Calu3 (cell line): ENCODE measurements at regions not wholly inside any gene's neighbourhood (a gene's known extent, or its start where the extent isn't known, plus 50 kb on each side); places are given as distances from the start of the nearest gene placed in this dataset.

Experiments used
- BruUV-seq: library from RNA; stranded (reverse); fragments of 400-500 nt; replicated peaks from 2 replicates; lab custom pipeline; 2021; lab: Mats Ljungman, UMichigan
- CTCF ChIA-PET: fragments of 300-600 bp; sonication (Branson Sonifier 250); formaldehyde crosslinking; loops from one replicate; lab custom pipeline; 2022; ENCODE audit warnings: antibody characterized with exemption; lab: Charles Lee
- DNase-seq: peaks from one replicate; pipeline ENCODE4 v3.0.0; 2022
- H3K27ac Mint-ChIP-seq: one replicate; pipeline ENCODE4 v1.8.0; 2022; ENCODE audit warnings: mixed read lengths; ENCODE audit not compliant: unreplicated experiment
- H3K27me3 Mint-ChIP-seq: one replicate; pipeline ENCODE4 v1.8.0; 2022; ENCODE audit warnings: mixed read lengths; ENCODE audit not compliant: unreplicated experiment
- H3K36me3 Mint-ChIP-seq: one replicate; pipeline ENCODE4 v1.8.0; 2022; ENCODE audit warnings: mild to moderate bottlenecking, moderate library complexity, mixed read lengths; ENCODE audit not compliant: insufficient read depth, unreplicated experiment
- H3K4me1 Mint-ChIP-seq: one replicate; pipeline ENCODE4 v1.8.0; 2022; ENCODE audit warnings: mild to moderate bottlenecking, low read depth, mixed read lengths; ENCODE audit not compliant: unreplicated experiment
- H3K4me3 Mint-ChIP-seq: one replicate; pipeline ENCODE4 v1.8.0; 2022; ENCODE audit warnings: mild to moderate bottlenecking, low read depth, moderate library complexity, mixed read lengths; ENCODE audit not compliant: unreplicated experiment
- H3K9me3 Mint-ChIP-seq: one replicate; pipeline ENCODE4 v1.8.0; 2022; ENCODE audit warnings: low read depth, mixed read lengths; ENCODE audit not compliant: unreplicated experiment
- intact Hi-C: fragments of 100-400 bp; cut with micrococcal nuclease; formaldehyde crosslinking; loops from one replicate; pipeline ENCODE4 v1.10.0; 2022; ENCODE audit not compliant: unreplicated experiment
- TF ChIP-seq, protein P1 (sequence below): fragments of 200-600 bp; IDR thresholded peaks from one replicate; pipeline ENCODE4 v1.8.0; 2022; ENCODE audit warnings: antibody characterized with exemption; ENCODE audit not compliant: unreplicated experiment

DNA sequence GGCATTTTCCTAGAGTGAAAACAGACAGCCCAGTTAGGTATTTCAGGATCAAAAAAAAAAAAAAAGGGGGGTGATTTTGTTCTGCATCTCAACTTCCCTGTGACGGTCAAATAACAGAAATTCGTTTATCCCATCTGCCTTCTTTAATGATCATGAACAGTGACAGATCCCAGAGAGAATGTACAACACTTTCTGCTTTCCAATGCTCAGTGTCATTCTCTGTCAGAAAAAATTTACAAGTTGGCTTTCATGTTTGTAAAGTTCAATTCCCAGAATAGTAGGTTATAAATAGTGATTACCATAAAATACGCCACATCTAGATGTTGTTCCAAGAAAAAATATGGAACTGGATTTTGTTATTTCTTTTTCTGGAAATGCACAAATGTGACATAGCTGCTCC, 1013.2 kb upstream of the PHF14 start:
- Mint-ChIP-seq H3K9me3 (peaks cover 2% of the 10 kb centered on the region), H3K27me3 (no peaks in the 10 kb centered on the region)

DNA sequence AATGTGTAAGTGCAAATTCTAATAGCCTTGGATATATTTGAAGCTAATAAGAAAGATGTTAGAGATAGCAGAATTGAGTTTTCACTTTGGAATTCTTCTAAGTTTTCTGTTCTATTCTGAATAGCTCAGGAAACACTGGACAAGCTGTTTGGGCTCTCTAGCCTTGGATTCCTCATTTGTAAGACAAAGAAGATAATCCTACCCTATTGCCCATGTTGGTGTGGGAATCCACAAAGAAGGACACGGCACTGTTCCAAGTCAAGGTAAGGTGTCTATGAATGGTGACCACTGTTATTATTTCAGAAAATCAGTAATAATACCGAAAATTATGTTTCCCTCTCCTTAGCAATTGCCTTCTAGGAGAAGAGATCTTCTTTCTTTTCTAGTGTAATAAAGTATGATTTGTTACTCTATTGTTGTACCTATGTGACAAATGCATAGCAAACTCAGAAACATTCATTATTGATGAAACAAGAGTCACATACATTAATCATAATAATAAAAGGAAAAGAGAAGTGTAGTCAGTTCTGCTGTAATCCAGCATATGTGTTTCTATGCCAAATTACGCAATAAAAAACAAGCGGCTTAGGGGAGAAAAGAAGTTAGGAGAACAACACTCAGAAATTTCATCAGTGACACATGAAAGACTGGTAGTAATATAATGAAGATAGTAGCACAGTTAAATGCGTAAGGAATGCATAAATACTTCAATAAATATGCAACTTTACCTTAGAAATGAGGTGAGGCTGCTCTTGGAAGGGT, 1012.3 kb upstream of the PHF14 start:
- Mint-ChIP-seq H3K27ac (no peak overlapping the region), H3K36me3 (no peaks in the 10 kb centered on the region), H3K9me3 (peaks cover 2% of the 10 kb centered on the region), H3K27me3 (no peaks in the 10 kb centered on the region), H3K4me3 (no peak overlapping the region), H3K4me1 (no peaks in the 10 kb centered on the region)
- TF ChIP-seq, protein P1, sequence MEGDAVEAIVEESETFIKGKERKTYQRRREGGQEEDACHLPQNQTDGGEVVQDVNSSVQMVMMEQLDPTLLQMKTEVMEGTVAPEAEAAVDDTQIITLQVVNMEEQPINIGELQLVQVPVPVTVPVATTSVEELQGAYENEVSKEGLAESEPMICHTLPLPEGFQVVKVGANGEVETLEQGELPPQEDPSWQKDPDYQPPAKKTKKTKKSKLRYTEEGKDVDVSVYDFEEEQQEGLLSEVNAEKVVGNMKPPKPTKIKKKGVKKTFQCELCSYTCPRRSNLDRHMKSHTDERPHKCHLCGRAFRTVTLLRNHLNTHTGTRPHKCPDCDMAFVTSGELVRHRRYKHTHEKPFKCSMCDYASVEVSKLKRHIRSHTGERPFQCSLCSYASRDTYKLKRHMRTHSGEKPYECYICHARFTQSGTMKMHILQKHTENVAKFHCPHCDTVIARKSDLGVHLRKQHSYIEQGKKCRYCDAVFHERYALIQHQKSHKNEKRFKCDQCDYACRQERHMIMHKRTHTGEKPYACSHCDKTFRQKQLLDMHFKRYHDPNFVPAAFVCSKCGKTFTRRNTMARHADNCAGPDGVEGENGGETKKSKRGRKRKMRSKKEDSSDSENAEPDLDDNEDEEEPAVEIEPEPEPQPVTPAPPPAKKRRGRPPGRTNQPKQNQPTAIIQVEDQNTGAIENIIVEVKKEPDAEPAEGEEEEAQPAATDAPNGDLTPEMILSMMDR = no peak
- BruUV-seq = no TSS peak
- CTCF ChIA-PET = no interaction called here
- intact Hi-C loops = no loop called here
- no peak for DNase-seq

More for the DNA sequence above, 1013.2 kb upstream of the PHF14 start:
- BruUV-seq = no TSS peak
- intact Hi-C loops = no loop called here
- no peak for DNase-seq
- TF ChIP-seq, protein P1 = no peak
- no peak overlapping the region for H3K27ac Mint-ChIP-seq
- H3K4me1 Mint-ChIP-seq = no peaks in the 10 kb centered on the region
- H3K36me3 Mint-ChIP-seq = no peaks in the 10 kb centered on the region
- H3K4me3 Mint-ChIP-seq = no peak overlapping the region
- CTCF ChIA-PET = no interaction called here

DNA sequence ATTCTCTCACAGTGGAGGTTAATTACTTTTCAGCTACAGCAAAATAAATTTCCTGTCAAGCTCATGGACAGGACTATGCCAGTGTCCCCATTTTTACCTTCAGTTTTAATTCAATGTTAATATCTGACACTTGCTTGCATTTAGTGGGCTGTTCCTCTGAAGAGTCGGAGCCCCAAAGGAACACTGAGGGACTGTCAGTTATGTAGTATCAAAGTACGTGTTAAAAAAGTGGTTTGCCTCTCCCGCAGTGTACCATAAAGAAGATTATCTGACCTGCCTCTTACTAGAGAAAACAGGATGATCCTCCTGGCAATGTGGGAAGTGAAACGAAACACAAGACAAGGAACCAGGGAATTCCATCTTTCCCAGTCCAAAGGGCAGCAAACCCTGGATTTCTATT, 1010.9 kb upstream of the PHF14 start:
- H3K4me3 Mint-ChIP-seq = no peak overlapping the region
- no peaks in the 10 kb centered on the region for H3K27me3 Mint-ChIP-seq
- no TSS peak for BruUV-seq
- H3K27ac Mint-ChIP-seq = no peak overlapping the region
- intact Hi-C loops = no loop called here
- CTCF ChIA-PET = no interaction called here
- peaks cover 2% of the 10 kb centered on the region for H3K9me3 Mint-ChIP-seq
- H3K4me1 Mint-ChIP-seq = no peaks in the 10 kb centered on the region
- TF ChIP-seq, protein P1 = no peak
- DNase-seq = no peak
- H3K36me3 Mint-ChIP-seq = no peaks in the 10 kb centered on the region

DNA sequence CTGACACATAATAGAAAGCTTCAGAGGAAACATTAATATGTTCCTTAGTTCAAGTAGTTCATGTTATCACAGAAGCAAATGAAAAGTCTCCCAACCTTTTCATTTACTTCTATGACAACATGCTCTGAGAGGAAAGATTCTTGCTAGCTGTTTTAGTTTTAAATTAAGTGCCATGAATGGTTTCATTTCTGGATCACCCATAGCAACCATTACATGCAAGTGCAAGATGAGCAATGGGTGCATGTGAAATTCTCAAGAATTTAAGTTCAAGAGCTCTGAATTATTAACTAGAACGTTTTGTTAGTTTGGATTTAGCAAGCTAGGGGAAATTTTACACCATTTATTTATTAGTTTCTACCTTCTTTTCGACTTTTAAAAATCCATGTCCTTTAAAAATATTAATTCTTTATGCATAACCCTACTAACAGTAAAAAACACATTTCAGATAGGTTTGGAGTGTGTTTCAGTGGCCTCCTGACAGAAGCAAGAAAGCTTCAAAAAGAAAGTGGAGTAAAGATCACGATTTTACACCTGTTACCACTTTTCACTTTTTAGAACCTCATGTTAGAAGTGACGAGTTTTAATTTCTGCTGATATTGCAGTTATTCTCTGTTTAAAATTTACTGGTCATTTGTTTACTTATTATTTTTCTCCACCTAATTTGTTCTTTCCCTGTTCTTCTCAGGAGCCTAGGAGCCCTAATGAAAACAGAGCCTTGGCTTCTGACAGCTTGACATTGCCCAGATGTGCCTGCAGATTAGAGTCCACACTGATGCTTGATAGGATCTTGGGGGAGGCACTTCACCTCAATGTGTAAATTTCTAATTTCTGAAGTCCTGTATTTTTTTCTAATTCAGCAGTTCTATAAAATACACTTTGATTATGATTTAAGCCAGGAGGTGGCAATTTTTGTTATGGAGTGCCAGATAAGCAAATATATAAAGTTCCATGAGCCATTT, 995.3 kb upstream of the PHF14 start:
- no peaks in the 10 kb centered on the region for H3K9me3 Mint-ChIP-seq
- TF ChIP-seq, protein P1 = no peak

More for the DNA sequence above, 995.3 kb upstream of the PHF14 start:
- Mint-ChIP-seq H3K4me1 (no peaks in the 10 kb centered on the region), H3K4me3 (no peak overlapping the region), H3K27ac (no peak overlapping the region), H3K36me3 (no peaks in the 10 kb centered on the region), H3K27me3 (no peaks in the 10 kb centered on the region)
- CTCF ChIA-PET = interaction anchor here (1.5 kb wide), 1 partner anchor 40 kb away, joined by 3 read pairs; no protein-coding TSS in a partner anchor
- BruUV-seq = no TSS peak
- no peak for DNase-seq
- intact Hi-C loops = no loop called here
